WTC11 (cell line): ENCODE measurements at regions not wholly inside any gene's neighbourhood (a gene's known extent, or its start where the extent isn't known, plus 50 kb on each side); places are given as distances from the start of the nearest gene placed in this dataset.
A peak's percentile ranks its signal among the peaks of the same experiment; 100 is the strongest.

Experiments
- ATAC-seq: fragments of 200-7000 bp; cut with Tn5 transposase; 2 replicates; pipeline ENCODE4 v1.10.0; 2021; ENCODE audit warnings: mild to moderate bottlenecking, moderate library complexity
- CTCF ChIA-PET: fragments of 300-600 bp; sonication (Branson Sonifier 250); formaldehyde crosslinking; loops from one replicate; lab custom pipeline; 2021; ENCODE audit warnings: antibody characterized with exemption; lab: Charles Lee
- POLR2A ChIA-PET: fragments of 350-600 bp; sonication (Branson Sonifier 250); formaldehyde crosslinking; loops from one replicate; lab custom pipeline; 2021; ENCODE audit warnings: antibody characterized with exemption; lab: Charles Lee
- DNase-seq: peaks from one replicate; pipeline ENCODE4 v3.0.0; 2021; ENCODE audit warnings: low spot score
- H3K27ac Mint-ChIP-seq: 2 replicates; pipeline ENCODE4 v1.8.0; 2021; ENCODE audit warnings: mixed read lengths
- H3K27me3 Mint-ChIP-seq: 2 replicates; pipeline ENCODE4 v1.8.0; 2021; ENCODE audit warnings: low read depth, mild to moderate bottlenecking, moderate library complexity, mixed read lengths
- H3K36me3 Mint-ChIP-seq: 2 replicates; pipeline ENCODE4 v1.8.0; 2021; ENCODE audit warnings: mixed read lengths
- H3K4me1 Mint-ChIP-seq: 2 replicates; pipeline ENCODE4 v1.8.0; 2022; ENCODE audit warnings: mixed read lengths
- H3K4me3 Mint-ChIP-seq: 2 replicates; pipeline ENCODE4 v1.8.0; 2021; ENCODE audit warnings: mild to moderate bottlenecking, moderate library complexity, mixed read lengths
- H3K9me3 Mint-ChIP-seq: 2 replicates; pipeline ENCODE4 v1.8.0; 2021; ENCODE audit warnings: mixed read lengths
- CREM ChIP-seq: sonication (generic); formaldehyde crosslinking; IDR thresholded peaks from 2 replicates; pipeline ENCODE4 v1.8.1; 2022; ENCODE audit warnings: mild to moderate bottlenecking, missing genetic modification reagents, moderate library complexity
- FOXK1 ChIP-seq: sonication (generic); formaldehyde crosslinking; IDR thresholded peaks from 2 replicates; pipeline ENCODE4 v1.8.0; 2022; ENCODE audit warnings: mild to moderate bottlenecking, moderate library complexity, missing genetic modification reagents
- FOXP1 ChIP-seq: sonication (generic); formaldehyde crosslinking; IDR thresholded peaks from 2 replicates; pipeline ENCODE4 v1.8.0; 2022; ENCODE audit warnings: missing genetic modification reagents, mild to moderate bottlenecking, moderate library complexity, borderline replicate concordance
- HMGA2 ChIP-seq: fragments of 250-450 bp; sonication (Bioruptor Pico); IDR thresholded peaks from 2 replicates; pipeline ENCODE4 v1.4.0; 2021; ENCODE audit warnings: mild to moderate bottlenecking, moderate library complexity
- IRF2 ChIP-seq: sonication (generic); formaldehyde crosslinking; IDR thresholded peaks from 2 replicates; pipeline ENCODE4 v1.8.0; 2022; ENCODE audit warnings: low read depth, missing genetic modification reagents, borderline replicate concordance
- MXD4 ChIP-seq: fragments of 250-450 bp; sonication (Bioruptor Pico); IDR thresholded peaks from 2 replicates; pipeline ENCODE4 v1.8.0; 2021; ENCODE audit warnings: mild to moderate bottlenecking, moderate library complexity, borderline replicate concordance
- MYBL2 ChIP-seq: sonication (generic); formaldehyde crosslinking; IDR thresholded peaks from 2 replicates; pipeline ENCODE4 v1.8.1; 2023; ENCODE audit warnings: mild to moderate bottlenecking, moderate library complexity, missing genetic modification reagents
- NFE2L1 ChIP-seq: sonication (generic); formaldehyde crosslinking; IDR thresholded peaks from 2 replicates; pipeline ENCODE4 v1.8.1; 2023; ENCODE audit warnings: missing genetic modification reagents
- NR3C1 ChIP-seq: sonication (generic); formaldehyde crosslinking; conservative IDR thresholded peaks from 2 replicates; pipeline ENCODE4 v1.8.1; 2023; ENCODE audit warnings: low read depth, mild to moderate bottlenecking, missing genetic modification reagents
- RELA ChIP-seq: sonication (generic); formaldehyde crosslinking; IDR thresholded peaks from 2 replicates; pipeline ENCODE4 v1.8.1; 2022; ENCODE audit warnings: missing genetic modification reagents, mild to moderate bottlenecking, borderline replicate concordance
- SMAD3 ChIP-seq: sonication (generic); formaldehyde crosslinking; IDR thresholded peaks from 2 replicates; pipeline ENCODE4 v1.8.0; 2022; ENCODE audit warnings: missing genetic modification reagents, mild to moderate bottlenecking, borderline replicate concordance
- TEAD1 ChIP-seq: sonication (generic); formaldehyde crosslinking; IDR thresholded peaks from 2 replicates; pipeline ENCODE4 v1.8.0; 2022; ENCODE audit warnings: mild to moderate bottlenecking, missing genetic modification reagents
- TEAD4 ChIP-seq: sonication (generic); formaldehyde crosslinking; IDR thresholded peaks from 2 replicates; pipeline ENCODE4 v1.8.0; 2022; ENCODE audit warnings: mild to moderate bottlenecking, missing genetic modification reagents
- ZNF263 ChIP-seq: sonication (generic); formaldehyde crosslinking; IDR thresholded peaks from 2 replicates; pipeline ENCODE4 v1.8.1; 2022; ENCODE audit warnings: low read depth, mild to moderate bottlenecking, moderate library complexity, missing genetic modification reagents
- ZNF317 ChIP-seq: sonication (generic); formaldehyde crosslinking; IDR thresholded peaks from 2 replicates; pipeline ENCODE4 v1.8.1; 2023; ENCODE audit warnings: low read depth, mild to moderate bottlenecking, moderate library complexity, missing genetic modification reagents, borderline replicate concordance
- ZNF423 ChIP-seq: fragments of 250-450 bp; sonication (Bioruptor Pico); IDR thresholded peaks from 2 replicates; pipeline ENCODE4 v2.1.2; 2022; ENCODE audit warnings: mild to moderate bottlenecking, moderate library complexity
- TF ChIP-seq, protein P1 (sequence below): fragments of 200-600 bp; IDR thresholded peaks from 2 replicates; pipeline ENCODE4 v1.8.0; 2022; ENCODE audit warnings: antibody characterized with exemption
- TF ChIP-seq, protein P2 (sequence below): sonication (generic); formaldehyde crosslinking; IDR thresholded peaks from 2 replicates; pipeline ENCODE4 v1.8.1; 2023; ENCODE audit warnings: mild to moderate bottlenecking, moderate library complexity, missing genetic modification reagents
- TF ChIP-seq, protein P3 (sequence below): sonication (generic); formaldehyde crosslinking; conservative IDR thresholded peaks from 2 replicates; pipeline ENCODE4 v1.8.1; 2023; ENCODE audit warnings: mild to moderate bottlenecking, low read depth, missing genetic modification reagents, moderate library complexity
- TF ChIP-seq, protein P4 (sequence below): sonication (generic); formaldehyde crosslinking; IDR thresholded peaks from 2 replicates; pipeline ENCODE4 v1.8.1; 2023; ENCODE audit warnings: mild to moderate bottlenecking, missing genetic modification reagents, borderline replicate concordance
- TF ChIP-seq, protein P5 (sequence below): fragments of 250-450 bp; sonication (Bioruptor Pico); conservative IDR thresholded peaks from 2 replicates; pipeline ENCODE4 v1.9.0; 2021; ENCODE audit warnings: mild to moderate bottlenecking

DNA sequence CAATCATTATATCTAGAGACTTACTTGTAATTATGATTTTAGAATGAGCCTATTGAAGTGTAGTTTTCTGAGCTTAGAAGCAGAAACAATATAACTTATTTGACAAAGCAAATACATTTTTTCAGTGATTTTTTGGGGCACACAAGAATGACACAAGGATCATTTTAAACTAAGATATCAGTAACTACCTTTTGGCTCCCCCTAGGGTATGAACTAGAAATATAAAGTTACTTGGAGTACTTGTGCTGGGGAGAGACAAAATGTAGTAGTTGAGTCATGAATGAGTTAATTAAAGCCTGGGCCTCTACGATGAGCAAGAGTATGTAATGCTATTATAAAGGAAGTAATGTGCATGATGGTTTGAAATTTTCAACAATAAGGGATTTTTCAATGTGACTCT lies 1244.1 kb upstream of the ACO1 start:
- H3K9me3 Mint-ChIP-seq: no peaks in the 10 kb centered on the region
- DNase-seq (no peak), ATAC-seq (peak; percentile 47; the same call in 1 of the 2 replicates)
- ChIA-PET CTCF (no interaction called here), POLR2A (no interaction called here)
- no peak overlapping the region for H3K27ac Mint-ChIP-seq
- no peaks in the 10 kb centered on the region for H3K36me3 Mint-ChIP-seq
- H3K4me1 Mint-ChIP-seq: no peaks in the 10 kb centered on the region
- H3K4me3 Mint-ChIP-seq: no peak overlapping the region
- H3K27me3 Mint-ChIP-seq: no peaks in the 10 kb centered on the region; the same call in 1 of the 2 replicates
- TF ChIP-seq FOXK1 (no peak), RELA (no peak)
- TF ChIP-seq, protein P1, sequence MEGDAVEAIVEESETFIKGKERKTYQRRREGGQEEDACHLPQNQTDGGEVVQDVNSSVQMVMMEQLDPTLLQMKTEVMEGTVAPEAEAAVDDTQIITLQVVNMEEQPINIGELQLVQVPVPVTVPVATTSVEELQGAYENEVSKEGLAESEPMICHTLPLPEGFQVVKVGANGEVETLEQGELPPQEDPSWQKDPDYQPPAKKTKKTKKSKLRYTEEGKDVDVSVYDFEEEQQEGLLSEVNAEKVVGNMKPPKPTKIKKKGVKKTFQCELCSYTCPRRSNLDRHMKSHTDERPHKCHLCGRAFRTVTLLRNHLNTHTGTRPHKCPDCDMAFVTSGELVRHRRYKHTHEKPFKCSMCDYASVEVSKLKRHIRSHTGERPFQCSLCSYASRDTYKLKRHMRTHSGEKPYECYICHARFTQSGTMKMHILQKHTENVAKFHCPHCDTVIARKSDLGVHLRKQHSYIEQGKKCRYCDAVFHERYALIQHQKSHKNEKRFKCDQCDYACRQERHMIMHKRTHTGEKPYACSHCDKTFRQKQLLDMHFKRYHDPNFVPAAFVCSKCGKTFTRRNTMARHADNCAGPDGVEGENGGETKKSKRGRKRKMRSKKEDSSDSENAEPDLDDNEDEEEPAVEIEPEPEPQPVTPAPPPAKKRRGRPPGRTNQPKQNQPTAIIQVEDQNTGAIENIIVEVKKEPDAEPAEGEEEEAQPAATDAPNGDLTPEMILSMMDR: 0 out of 2 replicates have a peak, but pooled peaks have one; percentile 25

DNA sequence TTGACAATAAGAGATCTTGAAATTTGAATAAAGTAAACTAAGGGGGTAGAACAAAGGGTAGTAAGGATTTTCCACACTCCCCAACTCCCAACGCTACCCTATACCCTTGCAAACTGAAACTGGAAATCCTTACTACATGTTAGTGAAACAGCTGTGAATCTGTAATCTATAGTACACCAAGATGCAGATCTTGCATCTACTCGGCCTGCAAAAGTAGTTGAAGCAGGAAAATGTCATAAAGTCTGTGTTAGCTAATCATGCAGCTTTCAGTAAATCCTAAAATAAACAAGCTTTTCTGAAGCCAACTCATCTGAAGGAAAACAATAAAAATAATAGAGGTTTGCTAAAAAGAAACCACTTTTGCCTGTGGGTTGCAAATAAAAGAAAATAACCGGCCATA lies 1242.0 kb upstream of the ACO1 start:
- ChIA-PET CTCF (no interaction called here), POLR2A (no interaction called here)
- Mint-ChIP-seq H3K27me3 (no peaks in the 10 kb centered on the region; the same call in 1 of the 2 replicates), H3K36me3 (no peaks in the 10 kb centered on the region), H3K9me3 (no peaks in the 10 kb centered on the region), H3K4me3 (no peak overlapping the region), H3K27ac (no peak overlapping the region), H3K4me1 (no peaks in the 10 kb centered on the region)
- TF ChIP-seq HMGA2 (CRISPR knock-in tag) (no peak), NFE2L1 (CRISPR knock-in tag) (no peak), NR3C1 (CRISPR knock-in tag) (no peak), ZNF317 (CRISPR knock-in tag) (no peak), TEAD1 (CRISPR knock-in tag) (no peak), MYBL2 (no peak), CREM (CRISPR knock-in tag) (no peak), SMAD3 (CRISPR knock-in tag) (no peak), TEAD4 (CRISPR knock-in tag) (no peak), IRF2 (no peak), ZNF263 (CRISPR knock-in tag) (no peak), MXD4 (CRISPR knock-in tag) (no peak), FOXP1 (CRISPR knock-in tag) (no peak), ZNF423 (CRISPR knock-in tag) (no peak)
- TF ChIP-seq, protein P2, sequence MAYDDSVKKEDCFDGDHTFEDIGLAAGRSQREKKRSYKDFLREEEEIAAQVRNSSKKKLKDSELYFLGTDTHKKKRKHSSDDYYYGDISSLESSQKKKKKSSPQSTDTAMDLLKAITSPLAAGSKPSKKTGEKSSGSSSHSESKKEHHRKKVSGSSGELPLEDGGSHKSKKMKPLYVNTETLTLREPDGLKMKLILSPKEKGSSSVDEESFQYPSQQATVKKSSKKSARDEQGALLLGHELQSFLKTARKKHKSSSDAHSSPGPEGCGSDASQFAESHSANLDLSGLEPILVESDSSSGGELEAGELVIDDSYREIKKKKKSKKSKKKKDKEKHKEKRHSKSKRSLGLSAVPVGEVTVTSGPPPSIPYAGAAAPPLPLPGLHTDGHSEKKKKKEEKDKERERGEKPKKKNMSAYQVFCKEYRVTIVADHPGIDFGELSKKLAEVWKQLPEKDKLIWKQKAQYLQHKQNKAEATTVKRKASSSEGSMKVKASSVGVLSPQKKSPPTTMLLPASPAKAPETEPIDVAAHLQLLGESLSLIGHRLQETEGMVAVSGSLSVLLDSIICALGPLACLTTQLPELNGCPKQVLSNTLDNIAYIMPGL (CRISPR knock-in tag): no peak
- TF ChIP-seq, protein P3, sequence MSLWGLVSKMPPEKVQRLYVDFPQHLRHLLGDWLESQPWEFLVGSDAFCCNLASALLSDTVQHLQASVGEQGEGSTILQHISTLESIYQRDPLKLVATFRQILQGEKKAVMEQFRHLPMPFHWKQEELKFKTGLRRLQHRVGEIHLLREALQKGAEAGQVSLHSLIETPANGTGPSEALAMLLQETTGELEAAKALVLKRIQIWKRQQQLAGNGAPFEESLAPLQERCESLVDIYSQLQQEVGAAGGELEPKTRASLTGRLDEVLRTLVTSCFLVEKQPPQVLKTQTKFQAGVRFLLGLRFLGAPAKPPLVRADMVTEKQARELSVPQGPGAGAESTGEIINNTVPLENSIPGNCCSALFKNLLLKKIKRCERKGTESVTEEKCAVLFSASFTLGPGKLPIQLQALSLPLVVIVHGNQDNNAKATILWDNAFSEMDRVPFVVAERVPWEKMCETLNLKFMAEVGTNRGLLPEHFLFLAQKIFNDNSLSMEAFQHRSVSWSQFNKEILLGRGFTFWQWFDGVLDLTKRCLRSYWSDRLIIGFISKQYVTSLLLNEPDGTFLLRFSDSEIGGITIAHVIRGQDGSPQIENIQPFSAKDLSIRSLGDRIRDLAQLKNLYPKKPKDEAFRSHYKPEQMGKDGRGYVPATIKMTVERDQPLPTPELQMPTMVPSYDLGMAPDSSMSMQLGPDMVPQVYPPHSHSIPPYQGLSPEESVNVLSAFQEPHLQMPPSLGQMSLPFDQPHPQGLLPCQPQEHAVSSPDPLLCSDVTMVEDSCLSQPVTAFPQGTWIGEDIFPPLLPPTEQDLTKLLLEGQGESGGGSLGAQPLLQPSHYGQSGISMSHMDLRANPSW: no peak
- TF ChIP-seq, protein P4, sequence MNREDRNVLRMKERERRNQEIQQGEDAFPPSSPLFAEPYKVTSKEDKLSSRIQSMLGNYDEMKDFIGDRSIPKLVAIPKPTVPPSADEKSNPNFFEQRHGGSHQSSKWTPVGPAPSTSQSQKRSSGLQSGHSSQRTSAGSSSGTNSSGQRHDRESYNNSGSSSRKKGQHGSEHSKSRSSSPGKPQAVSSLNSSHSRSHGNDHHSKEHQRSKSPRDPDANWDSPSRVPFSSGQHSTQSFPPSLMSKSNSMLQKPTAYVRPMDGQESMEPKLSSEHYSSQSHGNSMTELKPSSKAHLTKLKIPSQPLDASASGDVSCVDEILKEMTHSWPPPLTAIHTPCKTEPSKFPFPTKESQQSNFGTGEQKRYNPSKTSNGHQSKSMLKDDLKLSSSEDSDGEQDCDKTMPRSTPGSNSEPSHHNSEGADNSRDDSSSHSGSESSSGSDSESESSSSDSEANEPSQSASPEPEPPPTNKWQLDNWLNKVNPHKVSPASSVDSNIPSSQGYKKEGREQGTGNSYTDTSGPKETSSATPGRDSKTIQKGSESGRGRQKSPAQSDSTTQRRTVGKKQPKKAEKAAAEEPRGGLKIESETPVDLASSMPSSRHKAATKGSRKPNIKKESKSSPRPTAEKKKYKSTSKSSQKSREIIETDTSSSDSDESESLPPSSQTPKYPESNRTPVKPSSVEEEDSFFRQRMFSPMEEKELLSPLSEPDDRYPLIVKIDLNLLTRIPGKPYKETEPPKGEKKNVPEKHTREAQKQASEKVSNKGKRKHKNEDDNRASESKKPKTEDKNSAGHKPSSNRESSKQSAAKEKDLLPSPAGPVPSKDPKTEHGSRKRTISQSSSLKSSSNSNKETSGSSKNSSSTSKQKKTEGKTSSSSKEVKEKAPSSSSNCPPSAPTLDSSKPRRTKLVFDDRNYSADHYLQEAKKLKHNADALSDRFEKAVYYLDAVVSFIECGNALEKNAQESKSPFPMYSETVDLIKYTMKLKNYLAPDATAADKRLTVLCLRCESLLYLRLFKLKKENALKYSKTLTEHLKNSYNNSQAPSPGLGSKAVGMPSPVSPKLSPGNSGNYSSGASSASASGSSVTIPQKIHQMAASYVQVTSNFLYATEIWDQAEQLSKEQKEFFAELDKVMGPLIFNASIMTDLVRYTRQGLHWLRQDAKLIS: no peak
- TF ChIP-seq, protein P5, sequence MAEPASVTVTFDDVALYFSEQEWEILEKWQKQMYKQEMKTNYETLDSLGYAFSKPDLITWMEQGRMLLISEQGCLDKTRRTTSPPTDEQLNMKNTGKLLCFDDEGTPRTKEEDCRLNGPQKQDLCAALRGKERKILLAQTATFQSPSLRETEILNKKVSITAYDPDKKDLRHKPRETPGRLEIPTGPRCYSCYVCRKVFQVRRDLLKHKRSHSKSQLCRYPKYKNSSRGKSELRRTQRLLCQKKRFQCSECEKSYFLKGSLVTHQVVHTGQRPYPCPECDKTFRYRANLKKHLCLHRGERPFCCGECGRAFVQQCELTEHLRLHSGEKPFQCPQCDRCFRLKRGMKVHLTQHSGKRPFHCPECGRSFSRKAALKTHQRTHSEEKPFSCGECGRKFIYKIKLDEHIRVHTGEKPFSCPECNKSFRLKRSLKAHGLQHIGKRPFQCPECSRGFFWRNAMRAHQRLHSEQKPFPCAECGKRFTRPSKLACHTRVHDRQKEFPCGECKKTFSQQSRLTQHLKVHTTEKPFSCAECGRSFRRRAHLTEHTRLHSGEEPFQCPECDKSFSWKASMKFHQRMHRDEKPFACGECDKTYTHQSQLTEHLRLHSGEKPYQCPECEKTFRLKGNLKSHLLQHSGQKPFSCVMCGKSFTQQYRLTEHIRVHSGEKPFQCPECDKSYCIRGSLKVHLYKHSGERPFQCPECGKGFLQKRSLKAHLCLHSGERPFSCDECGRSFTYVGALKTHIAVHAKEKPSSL (CRISPR knock-in tag): no peak
- ATAC-seq (no peak), DNase-seq (no peak)
